ENCODE measurements at regions not wholly inside any gene's neighbourhood (a gene's known extent, or its start where the extent isn't known, plus 50 kb on each side); places are given as distances from the start of the nearest gene placed in this dataset.

GRCh38 chr10:26627324-26627723, 70.2 kb upstream of the PDSS1 start:
- no peak for TF ChIP-seq CTCF (IDR thresholded peaks at IDR 0.05 in 2 of 3, conservative IDR thresholded peaks at IDR 0.05 in 1 of 3; ENCODE audit: control insufficient read depth in 2 of 3, extremely low read depth in 1 of 3, insufficient read depth in 1 of 3, low read depth in 3 of 3, low read length in 3 of 3)
- no peak for TF ChIP-seq TAF1 (IDR thresholded peaks at IDR 0.05; ENCODE audit: borderline replicate concordance, low read depth, low read length)

Measured in GM12878 (cell line).